GM23248 (cell line): ENCODE measurements at regions not wholly inside any gene's neighbourhood (a gene's known extent, or its start where the extent isn't known, plus 50 kb on each side); places are given as distances from the start of the nearest gene placed in this dataset.

Source experiments
- EZH2 ChIP-seq: fragments of 200-600 bp; sonication (generic); IDR thresholded peaks from 2 replicates; pipeline ENCODE4 v1.6.1; 2018; ENCODE audit warnings: antibody characterized with exemption, mild to moderate bottlenecking; ENCODE audit not compliant: insufficient read depth, poor library complexity, severe bottlenecking
- EZH2phosphoT487 ChIP-seq: fragments of 200-600 bp; sonication (generic); IDR thresholded peaks from 2 replicates; pipeline ENCODE4 v1.6.1; 2018; ENCODE audit warnings: antibody characterized with exemption, moderate library complexity, mild to moderate bottlenecking, low read depth; ENCODE audit not compliant: insufficient read depth

DNA sequence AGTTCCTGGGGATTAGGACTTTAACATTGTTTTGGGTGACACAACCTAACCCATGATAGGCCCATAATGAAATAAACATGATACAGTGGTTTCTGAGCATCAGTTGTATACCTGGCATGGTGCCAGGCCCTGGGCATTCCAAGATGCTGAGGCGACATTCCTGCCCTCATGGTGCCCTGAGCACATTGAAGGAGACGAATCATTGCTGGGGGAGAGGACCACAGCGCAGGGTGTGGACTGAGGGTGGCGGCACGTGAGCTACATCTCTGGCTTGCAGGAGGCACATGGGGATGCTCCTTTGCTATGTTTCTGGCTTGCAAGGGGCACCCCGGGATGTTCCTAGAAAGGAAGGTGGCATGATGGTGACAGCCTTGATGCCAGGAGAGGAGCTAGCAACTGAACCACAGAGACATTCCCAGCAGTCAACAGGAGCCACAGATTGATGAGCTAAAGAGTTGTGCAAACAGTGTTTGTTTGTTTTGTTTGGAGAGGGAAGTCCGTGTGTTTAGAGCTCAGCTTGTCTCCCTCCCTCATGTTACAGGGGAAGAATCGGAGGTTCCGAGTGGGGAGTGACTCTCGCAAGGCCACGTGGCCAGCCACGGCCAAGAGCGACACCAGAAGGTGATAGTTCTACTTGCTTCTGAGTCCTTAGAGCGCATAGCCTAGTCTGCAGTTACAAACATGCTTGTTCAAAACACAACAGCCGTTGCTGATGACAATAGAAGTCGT lies 106.4 kb downstream of the MIAT start:
- TF ChIP-seq EZH2, result no peak
- no peak for TF ChIP-seq EZH2phosphoT487
